ENCODE measurements at regions not wholly inside any gene's neighbourhood (a gene's known extent, or its start where the extent isn't known, plus 50 kb on each side); places are given as distances from the start of the nearest gene placed in this dataset.

DNA sequence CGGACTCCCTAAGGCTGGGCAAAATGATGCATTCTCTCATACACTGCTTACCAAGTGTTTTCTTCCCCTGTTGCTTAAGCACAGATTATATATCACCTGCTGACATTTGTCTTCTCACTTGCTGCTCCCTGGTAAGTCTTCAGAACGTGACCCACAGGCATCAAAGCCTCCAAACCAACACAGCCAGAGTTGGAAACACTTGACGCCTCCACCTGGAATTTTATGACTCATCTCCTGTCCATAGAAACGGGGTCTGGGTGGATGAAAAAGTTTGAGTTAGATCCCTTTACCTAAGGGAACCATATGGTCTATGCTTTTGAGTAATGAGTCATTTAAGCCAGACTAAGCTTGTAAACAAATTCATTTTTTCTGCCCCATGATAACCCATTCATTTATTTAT lies 251.6 kb downstream of the USP46 start:
- Histone ChIP-seq H3K9me3 (ENCODE audit: control insufficient read depth in 1 of 2, insufficient read depth in 1 of 2, low read depth in 1 of 2, low read length in 2 of 2) (no peaks in the 10 kb centered on the region), H3K27me3 (ENCODE audit: insufficient read depth, low read length) (no peaks in the 10 kb centered on the region), H3K9me2 (ENCODE audit: insufficient read depth) (no peaks in the 10 kb centered on the region), H2AFZ (ENCODE audit: low read depth, low read length, poor library complexity, severe bottlenecking) (no peak overlapping the region), H3K9ac (ENCODE audit: low read length) (no peak overlapping the region), H4K20me1 (ENCODE audit: insufficient read depth) (no peaks in the 10 kb centered on the region), H3K79me2 (ENCODE audit: insufficient read depth, low read length) (no peaks in the 10 kb centered on the region), H3K4me1 (ENCODE audit: control insufficient read depth in 1 of 2, insufficient read depth in 2 of 2, low read length in 2 of 2) (peaks cover 10 to 11% of the 10 kb centered on the region in 2 experiments), H3K4me3 (replicated peaks in 1 of 2; ENCODE audit: low read depth in 1 of 2, low read length in 2 of 2) (no peak overlapping the region), H3K36me3 (ENCODE audit: control insufficient read depth in 1 of 2, insufficient read depth in 2 of 2, low read length in 2 of 2) (no peaks in the 10 kb centered on the region), H3K4me2 (ENCODE audit: low read length) (peak overlapping the region; percentile 20; the same call in 1 of the 2 replicates), H3K27ac (ENCODE audit: low read depth, low read length) (no peak overlapping the region)
- DNase-seq (ENCODE audit: low read depth, low spot score) (peak; percentile 29), ATAC-seq (peak; percentile 55)
- RAD21 ChIA-PET (ENCODE audit: low non-redundant PET in 1 of 2, low total read pairs in 2 of 2, uncharacterized antibody in 2 of 2, unreplicated experiment in 2 of 2) = no interaction called here
- POLR2A ChIA-PET = no interaction called here
- CTCF ChIA-PET = no interaction called here
- BruUV-seq (replicated peaks) = no TSS peak
- intact Hi-C loops (cut with micrococcal nuclease) = no loop called here
- TF ChIP-seq, protein P1, sequence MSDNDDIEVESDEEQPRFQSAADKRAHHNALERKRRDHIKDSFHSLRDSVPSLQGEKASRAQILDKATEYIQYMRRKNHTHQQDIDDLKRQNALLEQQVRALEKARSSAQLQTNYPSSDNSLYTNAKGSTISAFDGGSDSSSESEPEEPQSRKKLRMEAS (IDR thresholded peaks at IDR 0.05) = 0 out of 2 replicates have a peak, but pooled peaks have one; percentile 25
- TF ChIP-seq TCF7L2 (IDR thresholded peaks at IDR 0.05; ENCODE audit: borderline replicate concordance, extremely low read depth, insufficient read depth, insufficient read length) (peak; percentile 48), SRF (IDR thresholded peaks at IDR 0.05; ENCODE audit: low read depth) (no peak)

DNA sequence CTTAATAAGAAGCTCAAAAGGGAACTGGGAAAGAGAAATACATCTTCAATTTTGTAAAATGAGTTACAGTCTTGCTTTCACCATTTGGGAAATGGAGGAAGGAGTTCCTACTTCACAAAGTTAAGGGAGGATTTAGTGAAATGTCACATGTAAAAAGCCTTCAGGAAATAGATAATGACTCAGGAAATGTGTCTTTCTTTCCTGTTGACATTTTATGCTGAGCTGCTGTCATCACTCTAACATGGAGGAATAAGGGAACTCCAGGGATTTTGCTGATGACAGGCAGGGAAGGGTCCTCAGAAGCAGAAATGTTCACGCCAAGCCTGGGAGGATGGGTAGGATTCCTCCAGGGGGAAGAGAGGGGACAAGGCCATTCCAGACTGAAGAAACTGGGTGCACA lies 251.1 kb downstream of the USP46 start:
- ChIA-PET CTCF (no interaction called here), POLR2A (no interaction called here), RAD21 (ENCODE audit: low non-redundant PET in 1 of 2, low total read pairs in 2 of 2, uncharacterized antibody in 2 of 2, unreplicated experiment in 2 of 2) (no interaction called here)
- no peak for DNase-seq (ENCODE audit: low read depth, low spot score)
- no TSS peak for BruUV-seq (replicated peaks)
- ATAC-seq = no peak
- no peak overlapping the region for H2AFZ ChIP-seq (ENCODE audit: low read depth, low read length, poor library complexity, severe bottlenecking)
- TF ChIP-seq RAD21 (IDR thresholded peaks at IDR 0.05; ENCODE audit: low read depth) = no peak
- H3K27ac ChIP-seq (ENCODE audit: low read depth, low read length) = no peak overlapping the region
- H3K4me3 ChIP-seq (replicated peaks in 1 of 2; ENCODE audit: low read depth in 1 of 2, low read length in 2 of 2) = no peak overlapping the region
- no peaks in the 10 kb centered on the region for H4K20me1 ChIP-seq (ENCODE audit: insufficient read depth)
- H3K79me2 ChIP-seq (ENCODE audit: insufficient read depth, low read length) = no peaks in the 10 kb centered on the region
- no peaks in the 10 kb centered on the region for H3K9me3 ChIP-seq (ENCODE audit: control insufficient read depth in 1 of 2, insufficient read depth in 1 of 2, low read depth in 1 of 2, low read length in 2 of 2)
- intact Hi-C loops (cut with micrococcal nuclease) = no loop called here
- H3K36me3 ChIP-seq (ENCODE audit: control insufficient read depth in 1 of 2, insufficient read depth in 2 of 2, low read length in 2 of 2) = no peaks in the 10 kb centered on the region
- H3K4me1 ChIP-seq (ENCODE audit: control insufficient read depth in 1 of 2, insufficient read depth in 2 of 2, low read length in 2 of 2) = peaks cover 10 to 11% of the 10 kb centered on the region in 2 experiments
- H3K9ac ChIP-seq (ENCODE audit: low read length) = no peak overlapping the region
- H3K9me2 ChIP-seq (ENCODE audit: insufficient read depth) = no peaks in the 10 kb centered on the region
- H3K4me2 ChIP-seq (ENCODE audit: low read length) = 0 out of 2 replicates have a peak overlapping the region, but pooled peaks have one; percentile 20
- H3K27me3 ChIP-seq (ENCODE audit: insufficient read depth, low read length) = no peaks in the 10 kb centered on the region
